Ovary (tissue), 7 donors: ENCODE measurements at regions not wholly inside any gene's neighbourhood (a gene's known extent, or its start where the extent isn't known, plus 50 kb on each side); places are given as distances from the start of the nearest gene placed in this dataset.

Source experiments
- DNase-seq, 5 donors: peaks; one replicate each; pipeline ENCODE4 v3.0.0-alpha.2; 2019 to 2020
- H3K27ac ChIP-seq, 2 donors: fragments of 200-600 bp; one replicate each; pipeline versions ENCODE4 v1.5.1 to v1.8.0; 2019 to 2022
- H3K27me3 ChIP-seq: fragments of 200-600 bp; one replicate; pipeline ENCODE4 v1.8.0; 2022
- H3K36me3 ChIP-seq: fragments of 200-600 bp; sonication (generic); one replicate; pipeline ENCODE4 v1.5.1; 2019
- H3K4me1 ChIP-seq: one replicate; pipeline ENCODE4 v1.8.1; 2013; ENCODE audit warnings: mild to moderate bottlenecking, moderate library complexity; ENCODE audit not compliant: insufficient read depth
- H3K4me3 ChIP-seq: fragments of 200-600 bp; sonication (generic); one replicate; pipeline ENCODE4 v1.5.1; 2017
- H3K9me3 ChIP-seq, 2 donors: fragments of 200-600 bp in 1 of 2; sonication (generic) in 1 of 2; one replicate each; pipeline versions ENCODE4 v1.5.1 to v1.8.1; 2013 to 2019; ENCODE audit warnings: mild to moderate bottlenecking in 1 of 2, moderate library complexity in 1 of 2
- EP300 ChIP-seq: sonication (generic); formaldehyde crosslinking; IDR thresholded peaks from one replicate; pipeline ENCODE4 v1.6.1; 2017; ENCODE audit warnings: antibody characterized with exemption
- POLR2A ChIP-seq: fragments of 450-650 bp; IDR thresholded peaks from one replicate; pipeline ENCODE4 v1.6.1; 2017; ENCODE audit warnings: antibody characterized with exemption, mild to moderate bottlenecking, moderate library complexity
- WGBS, 3 donors: extraction: QIAGEN DNeasy Blood & Tissue Kit in 1 of 3; methylation state at CpG; one replicate each; pipeline versions ENCODE4 v1.1.5 to v1.1.7; 2013 to 2017; 5-methylcytosine and 5-hydroxymethylcytosine counted together
- intact Hi-C, 4 donors: fragments of 100-400 bp; cut with DNase I; formaldehyde crosslinking; loops; one replicate each; pipeline versions ENCODE4 v1.11.0 to v1.15.1; 2022 to 2023
- TF ChIP-seq, protein P1 (sequence below), 3 donors: fragments of 450-650 bp in 2 of 3; fragments of 200-600 bp in 1 of 3; IDR thresholded peaks; one replicate each; pipeline versions ENCODE4 v1.5.1 to v1.8.0; 2016 to 2022; ENCODE audit warnings: antibody characterized with exemption in 3 of 3, mild to moderate bottlenecking in 1 of 3
- donor health status: DM: no; HTN: no; CAD: no; lungs with moderate emphysema.
- donor health status: DM: no; HTN: no; CAD: no.
- donor health status: Bipolar disorder and iron deficiency.
- donor health status: DM: no; HTN: no; CAD: no.
- donor health status: DM: yes; HTN: yes; CAD: no.

DNA sequence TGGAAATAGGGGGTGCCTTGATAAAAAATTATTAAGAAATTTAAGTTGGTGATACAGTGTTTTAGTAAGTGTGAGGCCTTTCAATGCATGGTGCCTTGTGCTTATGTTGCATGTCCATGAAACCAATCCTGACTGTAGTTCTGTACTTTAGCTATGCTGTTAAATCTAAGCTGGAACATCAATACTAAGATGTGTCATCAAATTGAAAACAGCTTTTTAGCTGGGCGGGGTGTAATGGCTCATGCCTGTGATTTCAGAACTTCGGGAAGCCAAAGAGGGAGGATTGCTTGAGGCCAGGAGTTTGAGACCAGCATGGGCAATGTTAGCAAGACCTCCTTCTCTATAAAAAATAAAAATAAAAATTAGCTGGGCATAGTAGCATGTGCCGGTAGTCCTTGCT, 930.3 kb upstream of the PCDH9 start:
- H3K27me3 ChIP-seq = no peaks in the 10 kb centered on the region
- no peaks in the 10 kb centered on the region for H3K4me1 ChIP-seq
- no peaks in the 10 kb centered on the region for H3K9me3 ChIP-seq
- intact Hi-C loops = no loop called here
- H3K36me3 ChIP-seq = no peaks in the 10 kb centered on the region
- H3K27ac ChIP-seq = no peak overlapping the region
- DNase-seq = no peak
- TF ChIP-seq POLR2A (no peak), EP300 (no peak)
- TF ChIP-seq, protein P1, sequence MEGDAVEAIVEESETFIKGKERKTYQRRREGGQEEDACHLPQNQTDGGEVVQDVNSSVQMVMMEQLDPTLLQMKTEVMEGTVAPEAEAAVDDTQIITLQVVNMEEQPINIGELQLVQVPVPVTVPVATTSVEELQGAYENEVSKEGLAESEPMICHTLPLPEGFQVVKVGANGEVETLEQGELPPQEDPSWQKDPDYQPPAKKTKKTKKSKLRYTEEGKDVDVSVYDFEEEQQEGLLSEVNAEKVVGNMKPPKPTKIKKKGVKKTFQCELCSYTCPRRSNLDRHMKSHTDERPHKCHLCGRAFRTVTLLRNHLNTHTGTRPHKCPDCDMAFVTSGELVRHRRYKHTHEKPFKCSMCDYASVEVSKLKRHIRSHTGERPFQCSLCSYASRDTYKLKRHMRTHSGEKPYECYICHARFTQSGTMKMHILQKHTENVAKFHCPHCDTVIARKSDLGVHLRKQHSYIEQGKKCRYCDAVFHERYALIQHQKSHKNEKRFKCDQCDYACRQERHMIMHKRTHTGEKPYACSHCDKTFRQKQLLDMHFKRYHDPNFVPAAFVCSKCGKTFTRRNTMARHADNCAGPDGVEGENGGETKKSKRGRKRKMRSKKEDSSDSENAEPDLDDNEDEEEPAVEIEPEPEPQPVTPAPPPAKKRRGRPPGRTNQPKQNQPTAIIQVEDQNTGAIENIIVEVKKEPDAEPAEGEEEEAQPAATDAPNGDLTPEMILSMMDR (IDR thresholded peaks at IDR 0.05) = no peak
- H3K4me3 ChIP-seq = no peak overlapping the region
- 83 to 89% (median 87%) methylated on average over 3 of the region's 3 CpGs for WGBS, 3 donors

GRCh38 chr13:68152414-68152813, 922.3 kb upstream of the PCDH9 start:
- Histone ChIP-seq H3K4me1 (no peaks in the 10 kb centered on the region), H3K36me3 (no peaks in the 10 kb centered on the region), H3K9me3 (no peaks in the 10 kb centered on the region), H3K27me3 (no peaks in the 10 kb centered on the region), H3K4me3 (no peak overlapping the region), H3K27ac (no peak overlapping the region)
- no peak for DNase-seq
- TF ChIP-seq EP300 = no peak
- intact Hi-C loops = no loop called here
- WGBS, 3 donors = 89 to 91% (median 90%) methylated on average over 4 of the region's 4 CpGs

GRCh38 chr13:68145852-68146251, 915.7 kb upstream of the PCDH9 start:
- H3K36me3 ChIP-seq = no peaks in the 10 kb centered on the region
- no peaks in the 10 kb centered on the region for H3K27me3 ChIP-seq
- H3K27ac ChIP-seq = no peak overlapping the region
- no peaks in the 10 kb centered on the region for H3K4me1 ChIP-seq
- no peak overlapping the region for H3K4me3 ChIP-seq
- WGBS, 3 donors = 88 to 92% (median 91%) methylated on average over 2 of the region's 2 CpGs
- DNase-seq = no peak
- TF ChIP-seq POLR2A (no peak), EP300 (no peak)
- TF ChIP-seq, protein P1 (IDR thresholded peaks at IDR 0.05) = no peak
- intact Hi-C loops = no loop called here
- no peaks in the 10 kb centered on the region for H3K9me3 ChIP-seq

DNA sequence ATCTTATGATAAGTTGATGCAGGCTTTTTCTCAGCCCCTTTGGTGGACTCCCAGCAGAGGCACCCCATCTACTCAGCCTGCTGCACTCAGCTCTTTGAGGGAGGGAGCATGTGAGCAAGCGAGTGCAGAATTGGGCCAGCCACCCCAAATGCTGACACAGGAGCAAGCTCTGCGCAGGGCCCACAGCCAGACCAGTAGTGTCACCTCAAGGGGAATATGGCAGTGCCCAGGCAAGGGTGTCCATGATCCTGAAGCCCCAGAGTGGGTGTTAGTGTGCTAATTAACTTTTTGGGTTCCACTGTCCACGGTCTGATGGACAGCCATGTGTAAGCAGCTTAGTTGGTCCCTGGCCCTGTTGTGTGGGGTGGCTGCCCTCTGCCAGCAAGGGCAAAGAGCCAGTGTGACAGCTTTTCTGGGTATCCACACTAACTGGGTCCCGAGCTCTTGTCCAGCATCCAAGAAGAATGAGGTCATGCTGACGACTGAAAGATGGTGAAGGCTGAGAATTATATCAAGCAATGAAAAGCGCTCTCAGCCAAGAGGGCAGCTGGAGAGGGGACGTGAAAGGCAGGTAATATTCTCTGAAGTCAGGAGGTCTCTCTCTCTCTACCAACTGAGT, 898.3 kb upstream of the PCDH9 start:
- Histone ChIP-seq H3K4me1 (no peaks in the 10 kb centered on the region), H3K27me3 (no peaks in the 10 kb centered on the region), H3K36me3 (no peaks in the 10 kb centered on the region), H3K9me3 (no peaks in the 10 kb centered on the region), H3K4me3 (no peak overlapping the region), H3K27ac (no peak overlapping the region)
- WGBS, 3 donors = 85 to 92% (median 91%) methylated on average over 7 of the region's 7 CpGs
- DNase-seq = no peak
- intact Hi-C loops = no loop called here
- TF ChIP-seq EP300 (no peak), POLR2A (no peak)
- TF ChIP-seq, protein P1 (IDR thresholded peaks at IDR 0.05) = no peak

DNA sequence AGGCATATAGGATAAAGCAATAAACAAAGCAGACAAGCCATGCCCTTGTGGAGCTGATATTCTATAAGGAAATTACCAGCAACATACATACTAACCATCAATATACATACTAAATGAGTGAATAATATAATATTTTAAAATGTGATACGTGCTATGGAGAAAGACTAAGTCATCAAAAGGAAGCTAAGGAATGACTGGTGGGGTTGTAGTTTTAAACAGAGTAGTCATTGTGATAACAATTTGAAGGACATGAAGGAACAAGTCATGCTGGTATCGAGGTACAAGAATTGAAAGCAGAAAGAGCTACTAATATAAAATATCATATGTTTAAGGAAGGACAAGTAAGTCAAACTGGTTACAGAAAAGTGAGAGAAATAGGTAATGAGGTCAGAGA, 894.9 kb upstream of the PCDH9 start:
- H3K36me3 ChIP-seq = no peaks in the 10 kb centered on the region
- 61 to 83% (median 64%) methylated on average over 2 of the region's 2 CpGs for WGBS, 3 donors
- TF ChIP-seq, protein P1 (IDR thresholded peaks at IDR 0.05) = no peak
- no peak for TF ChIP-seq EP300
- no peak for TF ChIP-seq POLR2A
- DNase-seq = no peak
- H3K4me1 ChIP-seq = no peaks in the 10 kb centered on the region
- no peaks in the 10 kb centered on the region for H3K27me3 ChIP-seq
- no peak overlapping the region for H3K4me3 ChIP-seq
- H3K27ac ChIP-seq = no peak overlapping the region
- H3K9me3 ChIP-seq = no peaks in the 10 kb centered on the region
- intact Hi-C loops = no loop called here
